HEK293T (cell line): ENCODE measurements at regions not wholly inside any gene's neighbourhood (a gene's known extent, or its start where the extent isn't known, plus 50 kb on each side); places are given as distances from the start of the nearest gene placed in this dataset.

Experiments
- CTCF ChIA-PET: fragments of 350-600 bp; formaldehyde crosslinking; extraction: SDS; loops from one replicate; lab custom pipeline; 2021; ENCODE audit warnings: antibody characterized with exemption, inconsistent platforms; lab: Yijun Ruan, JAX
- POLR2A ChIA-PET: fragments of 350-600 bp; formaldehyde crosslinking; extraction: SDS; loops from one replicate; lab custom pipeline; 2020; ENCODE audit warnings: antibody characterized with exemption, inconsistent platforms; lab: Yijun Ruan, JAX
- DNase-seq: peaks from one replicate; pipeline ENCODE4 v3.0.0; 2012; ENCODE audit warnings: mixed read lengths; ENCODE audit errors: extremely low spot score
- ARNT ChIP-seq: fragments of 450-650 bp; IDR thresholded peaks from 2 replicates; pipeline ENCODE4 v1.6.1; 2017; ENCODE audit warnings: mild to moderate bottlenecking
- BHLHE40 ChIP-seq: fragments of 450-650 bp; IDR thresholded peaks from 2 replicates; pipeline ENCODE4 v1.6.1; 2016; ENCODE audit warnings: mild to moderate bottlenecking, moderate library complexity, borderline replicate concordance
- CTBP1 ChIP-seq: fragments of 450-650 bp; IDR thresholded peaks from 2 replicates; pipeline ENCODE4 v1.6.1; 2016; ENCODE audit warnings: borderline replicate concordance
- ELF4 ChIP-seq: fragments of 450-650 bp; IDR thresholded peaks from 2 replicates; pipeline ENCODE4 v1.6.1; 2017; ENCODE audit warnings: antibody characterized with exemption
- FOXA1 ChIP-seq: fragments of 450-650 bp; IDR thresholded peaks from 2 replicates; pipeline ENCODE4 v1.6.1; 2016; ENCODE audit warnings: mild to moderate bottlenecking
- FOXK2 ChIP-seq: fragments of 450-650 bp; IDR thresholded peaks from 2 replicates; pipeline ENCODE4 v1.6.1; 2016; ENCODE audit warnings: mild to moderate bottlenecking
- FOXM1 ChIP-seq: fragments of 450-650 bp; IDR thresholded peaks from 2 replicates; pipeline ENCODE4 v1.6.1; 2017; ENCODE audit warnings: mild to moderate bottlenecking, borderline replicate concordance
- HDGF ChIP-seq: fragments of 450-650 bp; IDR thresholded peaks from 2 replicates; pipeline ENCODE4 v1.6.1; 2017; ENCODE audit warnings: antibody characterized with exemption, borderline replicate concordance
- L3MBTL2 ChIP-seq: fragments of 450-650 bp; conservative IDR thresholded peaks from 2 replicates; pipeline ENCODE4 v1.6.1; 2016; ENCODE audit warnings: mild to moderate bottlenecking
- LEF1 ChIP-seq: fragments of 450-650 bp; IDR thresholded peaks from 2 replicates; pipeline ENCODE4 v1.6.1; 2017; ENCODE audit warnings: mild to moderate bottlenecking, borderline replicate concordance
- NFRKB ChIP-seq: fragments of 450-650 bp; IDR thresholded peaks from 2 replicates; pipeline ENCODE4 v1.6.1; 2016; ENCODE audit warnings: mild to moderate bottlenecking, moderate library complexity
- SP1 ChIP-seq: fragments of 450-650 bp; IDR thresholded peaks from 2 replicates; pipeline ENCODE4 v1.6.1; 2017
- SUZ12 ChIP-seq: fragments of 450-650 bp; IDR thresholded peaks from 2 replicates; pipeline ENCODE4 v1.6.1; 2016; ENCODE audit warnings: mild to moderate bottlenecking
- TARDBP ChIP-seq: fragments of 450-650 bp; IDR thresholded peaks from 2 replicates; pipeline ENCODE4 v1.6.1; 2016
- ZNF384 ChIP-seq: fragments of 450-650 bp; IDR thresholded peaks from 2 replicates; pipeline ENCODE4 v1.6.1; 2016
- TF ChIP-seq, protein P1 (sequence below): fragments of 450-650 bp; IDR thresholded peaks from 2 replicates; pipeline ENCODE4 v1.6.1; 2016

DNA sequence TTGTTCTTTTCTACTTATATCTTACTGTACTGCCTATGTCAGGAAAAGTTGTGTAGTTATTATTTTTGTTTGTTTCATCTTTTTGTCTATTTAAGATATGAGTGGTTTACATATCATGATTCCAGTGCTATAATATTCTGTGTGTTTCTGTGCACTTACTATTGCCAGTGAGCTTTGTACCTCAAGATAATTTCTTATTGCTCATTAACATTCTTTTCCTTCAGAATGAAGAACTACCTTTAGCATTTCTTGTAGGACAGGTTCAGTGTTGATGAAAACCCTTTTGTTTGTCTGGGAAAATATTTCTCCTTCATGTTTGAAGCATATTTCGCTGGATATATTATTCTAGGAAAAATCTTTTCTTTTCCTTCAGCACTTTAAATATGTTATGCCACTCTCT lies 452.7 kb upstream of the FAT3 start:
- no peak for DNase-seq
- POLR2A ChIA-PET, result no interaction called here
- CTCF ChIA-PET, result interaction anchor here (0.7 kb wide), 1 partner anchor 996 kb away, joined by 4 read pairs; no protein-coding TSS in a partner anchor
- TF ChIP-seq NFRKB (no peak), ZNF384 (no peak), FOXA1 (no peak), TARDBP (no peak), ARNT (no peak), L3MBTL2 (no peak), ELF4 (no peak)
- TF ChIP-seq, protein P1, sequence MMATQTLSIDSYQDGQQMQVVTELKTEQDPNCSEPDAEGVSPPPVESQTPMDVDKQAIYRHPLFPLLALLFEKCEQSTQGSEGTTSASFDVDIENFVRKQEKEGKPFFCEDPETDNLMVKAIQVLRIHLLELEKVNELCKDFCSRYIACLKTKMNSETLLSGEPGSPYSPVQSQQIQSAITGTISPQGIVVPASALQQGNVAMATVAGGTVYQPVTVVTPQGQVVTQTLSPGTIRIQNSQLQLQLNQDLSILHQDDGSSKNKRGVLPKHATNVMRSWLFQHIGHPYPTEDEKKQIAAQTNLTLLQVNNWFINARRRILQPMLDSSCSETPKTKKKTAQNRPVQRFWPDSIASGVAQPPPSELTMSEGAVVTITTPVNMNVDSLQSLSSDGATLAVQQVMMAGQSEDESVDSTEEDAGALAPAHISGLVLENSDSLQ, result no peak

DNA sequence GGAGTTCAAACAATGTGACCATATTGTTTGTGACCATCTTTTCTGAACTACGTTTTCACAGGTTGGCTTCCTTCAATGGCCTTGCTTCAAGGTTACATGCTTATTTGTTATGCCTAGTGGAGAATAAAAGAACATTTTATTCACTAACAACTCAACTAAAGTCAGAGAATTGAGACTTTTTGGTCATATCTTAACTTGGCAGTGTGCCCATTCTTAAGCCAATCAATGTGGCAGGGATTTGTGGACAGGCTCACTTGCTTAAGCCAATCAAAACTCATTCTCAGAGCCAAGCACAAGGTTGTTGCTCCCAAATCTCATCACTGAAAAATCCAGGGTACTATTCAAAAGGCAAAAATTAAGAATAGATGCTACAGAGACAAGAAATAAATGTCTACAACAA lies 455.8 kb upstream of the FAT3 start:
- CTCF ChIA-PET, result no interaction called here
- DNase-seq, result no peak
- TF ChIP-seq ZNF384, result no peak
- TF ChIP-seq NFRKB, result no peak
- no peak for TF ChIP-seq CTBP1
- TF ChIP-seq, protein P1, result no peak
- TF ChIP-seq FOXM1, result no peak
- TF ChIP-seq HDGF, result no peak
- TF ChIP-seq BHLHE40, result no peak
- POLR2A ChIA-PET, result no interaction called here

DNA sequence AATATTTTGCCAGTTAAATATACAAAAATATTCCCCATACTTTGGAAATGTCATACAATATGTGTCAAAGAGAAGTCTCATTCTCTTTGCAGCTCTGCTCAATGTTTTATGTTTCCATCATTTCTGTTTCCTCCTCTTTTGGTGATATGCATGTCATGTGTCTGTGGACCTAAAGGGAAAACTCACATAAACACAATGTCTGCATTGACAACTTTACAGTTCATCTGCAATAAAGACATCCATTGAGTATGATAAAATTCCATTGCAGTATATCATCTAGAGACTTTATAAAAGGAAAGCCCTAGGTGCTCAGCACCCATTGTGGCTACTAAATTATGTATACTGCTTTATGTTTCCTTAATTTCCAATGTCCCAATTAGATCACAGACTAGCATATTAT lies 461.3 kb upstream of the FAT3 start:
- POLR2A ChIA-PET, result no interaction called here
- CTCF ChIA-PET, result no interaction called here
- TF ChIP-seq BHLHE40 (no peak), LEF1 (no peak), HDGF (no peak), TARDBP (no peak), SP1 (no peak), ARNT (no peak), CTBP1 (no peak), FOXK2 (no peak), L3MBTL2 (no peak), FOXA1 (no peak), SUZ12 (no peak)
- TF ChIP-seq, protein P1, result no peak
- DNase-seq, result no peak

DNA sequence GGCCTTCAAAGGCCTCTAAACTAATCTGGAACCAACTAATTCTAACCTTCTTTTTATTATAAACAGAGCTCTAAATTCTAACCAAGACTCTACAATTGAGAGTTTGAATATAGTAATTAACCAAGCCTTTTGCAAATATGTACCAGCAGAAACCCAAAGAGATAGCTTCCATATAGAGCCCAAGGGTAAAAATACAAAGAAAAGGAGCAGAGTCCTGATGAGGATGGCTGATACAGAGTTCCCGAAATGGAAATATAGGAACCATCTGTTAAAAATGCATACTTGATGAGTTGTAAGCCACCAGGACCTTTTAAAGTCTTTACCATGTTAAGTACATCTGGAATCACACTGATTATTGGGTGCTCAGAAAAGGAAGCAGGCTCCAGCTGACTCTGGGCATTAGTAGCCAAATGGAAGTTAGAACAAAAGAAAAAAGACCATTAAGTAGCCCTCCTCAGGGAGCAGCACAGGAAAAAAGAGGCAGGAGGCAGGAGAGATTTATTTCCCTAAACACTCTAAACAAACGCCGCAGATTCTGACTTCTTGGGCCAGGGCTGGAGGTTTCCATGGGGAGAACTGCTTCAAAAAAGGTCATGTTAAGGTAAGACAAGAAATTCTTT lies 463.1 kb upstream of the FAT3 start:
- ChIA-PET POLR2A (no interaction called here), CTCF (no interaction called here)
- DNase-seq, result no peak
- no peak for TF ChIP-seq FOXK2
- no peak for TF ChIP-seq ZNF384
- TF ChIP-seq SUZ12, result no peak
- TF ChIP-seq LEF1, result no peak
- TF ChIP-seq BHLHE40, result no peak
- no peak for TF ChIP-seq ARNT
- TF ChIP-seq L3MBTL2, result no peak
- no peak for TF ChIP-seq ELF4
- no peak for TF ChIP-seq NFRKB
- no peak for TF ChIP-seq SP1
- TF ChIP-seq CTBP1, result no peak
- TF ChIP-seq TARDBP, result no peak
- no peak for TF ChIP-seq FOXM1

DNA sequence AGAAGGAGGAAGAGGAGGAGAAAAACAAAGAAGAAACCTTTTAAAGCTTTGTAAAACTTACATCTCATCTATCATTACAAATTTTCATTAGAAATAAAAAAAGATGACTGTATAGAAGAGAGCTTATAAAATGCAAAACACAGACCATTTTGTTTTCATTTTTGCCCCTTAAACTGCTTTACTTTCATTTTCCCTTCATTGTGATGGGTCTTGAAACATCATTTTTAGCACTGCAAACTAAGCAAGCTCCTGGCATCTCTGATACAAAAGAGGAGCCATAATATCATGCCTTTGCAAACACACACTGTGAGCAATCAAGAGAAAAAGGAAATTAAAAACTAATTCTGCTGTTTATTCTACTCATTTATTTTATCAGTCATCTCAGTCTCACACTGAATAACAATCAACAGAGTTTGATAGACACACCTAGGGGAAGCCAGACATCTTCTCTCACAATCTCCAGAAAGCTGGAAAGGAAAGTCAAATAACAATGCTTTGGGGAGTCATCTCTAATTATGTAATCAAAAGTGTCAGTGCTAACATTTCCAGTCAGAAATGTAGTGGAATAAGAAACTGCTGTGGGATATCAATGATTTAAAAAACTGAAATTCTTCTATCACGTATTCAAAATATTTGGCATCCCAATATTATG lies 467.7 kb upstream of the FAT3 start:
- no peak for DNase-seq
- POLR2A ChIA-PET, result no interaction called here
- TF ChIP-seq FOXK2, result no peak
- TF ChIP-seq, protein P1, result no peak
- TF ChIP-seq ARNT, result no peak
- TF ChIP-seq ELF4, result no peak
- no peak for TF ChIP-seq HDGF
- TF ChIP-seq SUZ12, result no peak
- no peak for TF ChIP-seq TARDBP
- no peak for TF ChIP-seq BHLHE40
- no peak for TF ChIP-seq FOXA1
- TF ChIP-seq LEF1, result no peak
- no peak for TF ChIP-seq FOXM1
- TF ChIP-seq SP1, result no peak
- TF ChIP-seq L3MBTL2, result no peak
- no peak for TF ChIP-seq CTBP1
- no peak for TF ChIP-seq ZNF384
- no peak for TF ChIP-seq NFRKB
- CTCF ChIA-PET, result no interaction called here
